ENCODE measurements at regions not wholly inside any gene's neighbourhood (a gene's known extent, or its start where the extent isn't known, plus 50 kb on each side); places are given as distances from the start of the nearest gene placed in this dataset.
"Not testable (repeated sequence)": the region's sequence is repeated elsewhere in the genome, so short reads cannot be mapped to it uniquely, and the experiment has no call there.

DNA sequence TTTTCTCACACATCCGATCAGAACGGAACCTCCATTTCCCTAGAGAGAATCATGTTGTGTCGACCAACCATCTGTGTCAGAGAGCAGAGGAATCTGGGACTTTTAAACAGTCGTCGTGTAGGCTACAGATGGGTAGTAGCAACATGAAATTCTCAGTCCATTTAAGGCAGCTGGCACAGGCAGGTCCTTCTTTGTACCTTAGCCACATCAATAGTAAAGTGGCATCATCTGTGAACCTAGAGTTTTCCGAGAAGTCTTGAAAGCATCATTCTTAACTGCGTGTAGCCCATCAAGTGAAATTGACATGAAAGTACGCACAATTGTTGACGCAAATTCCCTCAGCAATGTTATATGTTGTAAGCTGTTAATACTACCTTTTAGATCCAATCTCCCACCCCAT is 114.5 kb upstream of the GRM7 start:
- H3K27ac ChIP-seq (ENCODE audit: low read depth, low read length): no peak overlapping the region
- H2AFZ ChIP-seq (ENCODE audit: low read depth, low read length, severe bottlenecking): no peak overlapping the region
- H3K9me2 ChIP-seq (replicated peaks; ENCODE audit: insufficient read depth, low read length): no peaks in the 10 kb centered on the region
- H3K9me3 ChIP-seq (ENCODE audit: insufficient read depth, low read length): no peaks in the 10 kb centered on the region
- no peak overlapping the region for H3K4me2 ChIP-seq (ENCODE audit: low read depth, low read length, poor library complexity, severe bottlenecking)
- TF ChIP-seq EZH2phosphoT487 (conservative IDR thresholded peaks at IDR 0.05; ENCODE audit: low read length): no peak
- TF ChIP-seq, protein P1, sequence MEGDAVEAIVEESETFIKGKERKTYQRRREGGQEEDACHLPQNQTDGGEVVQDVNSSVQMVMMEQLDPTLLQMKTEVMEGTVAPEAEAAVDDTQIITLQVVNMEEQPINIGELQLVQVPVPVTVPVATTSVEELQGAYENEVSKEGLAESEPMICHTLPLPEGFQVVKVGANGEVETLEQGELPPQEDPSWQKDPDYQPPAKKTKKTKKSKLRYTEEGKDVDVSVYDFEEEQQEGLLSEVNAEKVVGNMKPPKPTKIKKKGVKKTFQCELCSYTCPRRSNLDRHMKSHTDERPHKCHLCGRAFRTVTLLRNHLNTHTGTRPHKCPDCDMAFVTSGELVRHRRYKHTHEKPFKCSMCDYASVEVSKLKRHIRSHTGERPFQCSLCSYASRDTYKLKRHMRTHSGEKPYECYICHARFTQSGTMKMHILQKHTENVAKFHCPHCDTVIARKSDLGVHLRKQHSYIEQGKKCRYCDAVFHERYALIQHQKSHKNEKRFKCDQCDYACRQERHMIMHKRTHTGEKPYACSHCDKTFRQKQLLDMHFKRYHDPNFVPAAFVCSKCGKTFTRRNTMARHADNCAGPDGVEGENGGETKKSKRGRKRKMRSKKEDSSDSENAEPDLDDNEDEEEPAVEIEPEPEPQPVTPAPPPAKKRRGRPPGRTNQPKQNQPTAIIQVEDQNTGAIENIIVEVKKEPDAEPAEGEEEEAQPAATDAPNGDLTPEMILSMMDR (IDR thresholded peaks at IDR 0.05; ENCODE audit: insufficient read depth, low read length, poor library complexity, severe bottlenecking): no peak
- H3K79me2 ChIP-seq (ENCODE audit: insufficient read depth, low read length): no peaks in the 10 kb centered on the region
- no peaks in the 10 kb centered on the region for H3K27me3 ChIP-seq (ENCODE audit: low read length)
- H3K9ac ChIP-seq (ENCODE audit: low read length): no peak overlapping the region
- no peaks in the 10 kb centered on the region for H3K36me3 ChIP-seq (ENCODE audit: low read length)
- no peak overlapping the region for H3K4me3 ChIP-seq (ENCODE audit: insufficient read depth, low read length, poor library complexity, severe bottlenecking)
- H4K20me1 ChIP-seq (ENCODE audit: low read depth, low read length): no peaks in the 10 kb centered on the region
- H3F3A ChIP-seq (ENCODE audit: insufficient read depth): no peaks in the 10 kb centered on the region

DNA sequence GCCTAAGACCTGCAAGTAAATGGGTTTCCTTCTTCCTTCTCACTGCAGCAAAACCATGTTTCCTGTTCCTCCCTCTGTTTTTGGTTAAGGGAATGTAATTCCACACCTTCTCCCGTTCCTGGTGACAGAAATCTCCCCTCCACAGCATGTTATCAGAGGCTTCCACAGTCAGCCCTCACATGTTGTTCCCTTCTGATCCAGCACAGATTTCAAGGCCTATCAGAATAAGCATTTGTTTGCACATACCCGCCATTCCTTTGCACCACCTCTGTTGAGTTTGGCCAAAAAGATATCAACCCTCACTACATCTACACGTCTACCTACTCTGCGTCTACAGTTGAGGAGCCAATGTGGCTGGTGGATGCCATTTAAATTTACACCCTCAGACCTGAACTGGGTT is 113.9 kb upstream of the GRM7 start:
- no peak overlapping the region for H2AFZ ChIP-seq (ENCODE audit: low read depth, low read length, severe bottlenecking)

DNA sequence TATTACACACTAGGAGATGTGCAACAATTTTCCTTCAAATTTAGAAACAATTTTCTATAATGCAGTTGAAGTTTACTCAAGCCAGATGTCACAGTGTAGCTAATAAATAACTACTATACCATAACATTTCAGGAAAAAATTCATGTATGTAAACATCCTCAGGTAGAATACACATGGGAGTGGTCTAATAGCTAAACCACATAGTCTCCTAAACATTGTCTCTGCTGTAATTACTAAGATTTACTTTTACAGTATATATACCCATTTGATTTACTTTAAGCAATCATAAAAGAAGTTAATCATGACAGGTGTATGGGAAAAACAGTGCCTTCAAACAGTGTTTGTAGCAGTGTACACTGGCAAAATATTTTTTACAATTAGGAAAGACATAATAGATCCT is 110.1 kb upstream of the GRM7 start:
- H3K9me2 ChIP-seq (replicated peaks; ENCODE audit: insufficient read depth, low read length): no peaks in the 10 kb centered on the region
- TF ChIP-seq, protein P1 (IDR thresholded peaks at IDR 0.05; ENCODE audit: insufficient read depth, low read length, poor library complexity, severe bottlenecking): no peak
- no peaks in the 10 kb centered on the region for H4K20me1 ChIP-seq (ENCODE audit: low read depth, low read length)
- no peaks in the 10 kb centered on the region for H3F3A ChIP-seq (ENCODE audit: insufficient read depth)
- no peaks in the 10 kb centered on the region for H3K79me2 ChIP-seq (ENCODE audit: insufficient read depth, low read length)
- no peak overlapping the region for H3K27ac ChIP-seq (ENCODE audit: low read depth, low read length)
- no peak overlapping the region for H3K9ac ChIP-seq (ENCODE audit: low read length)
- H3K4me2 ChIP-seq (ENCODE audit: low read depth, low read length, poor library complexity, severe bottlenecking): no peak overlapping the region
- H2AFZ ChIP-seq (ENCODE audit: low read depth, low read length, severe bottlenecking): no peak overlapping the region
- no peaks in the 10 kb centered on the region for H3K9me3 ChIP-seq (ENCODE audit: insufficient read depth, low read length)
- no peaks in the 10 kb centered on the region for H3K27me3 ChIP-seq (ENCODE audit: low read length)
- no peak overlapping the region for H3K4me3 ChIP-seq (ENCODE audit: insufficient read depth, low read length, poor library complexity, severe bottlenecking)
- H3K36me3 ChIP-seq (ENCODE audit: low read length): no peaks in the 10 kb centered on the region

More for the DNA sequence above, 113.9 kb upstream of the GRM7 start:
- no peak overlapping the region for H3K9ac ChIP-seq (ENCODE audit: low read length)
- no peaks in the 10 kb centered on the region for H3K79me2 ChIP-seq (ENCODE audit: insufficient read depth, low read length)
- H3K9me3 ChIP-seq (ENCODE audit: insufficient read depth, low read length): no peaks in the 10 kb centered on the region
- H3K4me3 ChIP-seq (ENCODE audit: insufficient read depth, low read length, poor library complexity, severe bottlenecking): no peak overlapping the region
- no peaks in the 10 kb centered on the region for H3K9me2 ChIP-seq (replicated peaks; ENCODE audit: insufficient read depth, low read length)
- no peak for TF ChIP-seq EZH2phosphoT487 (conservative IDR thresholded peaks at IDR 0.05; ENCODE audit: low read length)
- TF ChIP-seq, protein P1 (IDR thresholded peaks at IDR 0.05; ENCODE audit: insufficient read depth, low read length, poor library complexity, severe bottlenecking): no peak
- no peaks in the 10 kb centered on the region for H3F3A ChIP-seq (ENCODE audit: insufficient read depth)
- H3K4me2 ChIP-seq (ENCODE audit: low read depth, low read length, poor library complexity, severe bottlenecking): no peak overlapping the region
- H3K27ac ChIP-seq (ENCODE audit: low read depth, low read length): no peak overlapping the region
- H4K20me1 ChIP-seq (ENCODE audit: low read depth, low read length): no peaks in the 10 kb centered on the region
- no peaks in the 10 kb centered on the region for H3K27me3 ChIP-seq (ENCODE audit: low read length)
- no peaks in the 10 kb centered on the region for H3K36me3 ChIP-seq (ENCODE audit: low read length)

DNA sequence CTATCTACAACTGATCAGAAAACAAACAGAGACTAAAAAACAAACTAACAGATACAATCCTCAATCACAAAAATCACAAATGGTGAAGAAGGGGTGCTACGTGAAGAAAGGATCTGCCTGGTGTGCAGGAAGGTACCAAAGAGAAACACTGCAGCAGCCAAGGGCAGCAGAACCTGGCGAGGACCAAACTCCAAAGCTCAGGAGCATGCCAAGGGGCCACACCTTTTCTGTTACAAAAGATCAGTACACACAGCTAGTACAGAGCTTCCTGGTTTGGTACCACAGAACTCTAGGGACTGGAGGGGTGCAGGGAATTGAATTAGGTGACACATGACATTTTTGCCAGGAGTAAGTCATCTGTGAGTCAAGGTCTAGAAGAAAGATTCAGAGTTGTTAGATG is 107.4 kb upstream of the GRM7 start:
- TF ChIP-seq, protein P1 (IDR thresholded peaks at IDR 0.05; ENCODE audit: insufficient read depth, low read length, poor library complexity, severe bottlenecking): no peak
- no peak for TF ChIP-seq EZH2phosphoT487 (conservative IDR thresholded peaks at IDR 0.05; ENCODE audit: low read length)
- Histone ChIP-seq H4K20me1 (ENCODE audit: low read depth, low read length) (no peaks in the 10 kb centered on the region), H3K9ac (ENCODE audit: low read length) (no peak overlapping the region), H2AFZ (ENCODE audit: low read depth, low read length, severe bottlenecking) (no peak overlapping the region), H3K4me3 (ENCODE audit: insufficient read depth, low read length, poor library complexity, severe bottlenecking) (no peak overlapping the region), H3K9me2 (replicated peaks; ENCODE audit: insufficient read depth, low read length) (no peaks in the 10 kb centered on the region), H3F3A (ENCODE audit: insufficient read depth) (no peaks in the 10 kb centered on the region), H3K9me3 (ENCODE audit: insufficient read depth, low read length) (no peaks in the 10 kb centered on the region), H3K4me2 (ENCODE audit: low read depth, low read length, poor library complexity, severe bottlenecking) (no peak overlapping the region), H3K27me3 (ENCODE audit: low read length) (no peaks in the 10 kb centered on the region), H3K36me3 (ENCODE audit: low read length) (no peaks in the 10 kb centered on the region), H3K27ac (ENCODE audit: low read depth, low read length) (no peak overlapping the region), H3K79me2 (ENCODE audit: insufficient read depth, low read length) (no peaks in the 10 kb centered on the region)

DNA sequence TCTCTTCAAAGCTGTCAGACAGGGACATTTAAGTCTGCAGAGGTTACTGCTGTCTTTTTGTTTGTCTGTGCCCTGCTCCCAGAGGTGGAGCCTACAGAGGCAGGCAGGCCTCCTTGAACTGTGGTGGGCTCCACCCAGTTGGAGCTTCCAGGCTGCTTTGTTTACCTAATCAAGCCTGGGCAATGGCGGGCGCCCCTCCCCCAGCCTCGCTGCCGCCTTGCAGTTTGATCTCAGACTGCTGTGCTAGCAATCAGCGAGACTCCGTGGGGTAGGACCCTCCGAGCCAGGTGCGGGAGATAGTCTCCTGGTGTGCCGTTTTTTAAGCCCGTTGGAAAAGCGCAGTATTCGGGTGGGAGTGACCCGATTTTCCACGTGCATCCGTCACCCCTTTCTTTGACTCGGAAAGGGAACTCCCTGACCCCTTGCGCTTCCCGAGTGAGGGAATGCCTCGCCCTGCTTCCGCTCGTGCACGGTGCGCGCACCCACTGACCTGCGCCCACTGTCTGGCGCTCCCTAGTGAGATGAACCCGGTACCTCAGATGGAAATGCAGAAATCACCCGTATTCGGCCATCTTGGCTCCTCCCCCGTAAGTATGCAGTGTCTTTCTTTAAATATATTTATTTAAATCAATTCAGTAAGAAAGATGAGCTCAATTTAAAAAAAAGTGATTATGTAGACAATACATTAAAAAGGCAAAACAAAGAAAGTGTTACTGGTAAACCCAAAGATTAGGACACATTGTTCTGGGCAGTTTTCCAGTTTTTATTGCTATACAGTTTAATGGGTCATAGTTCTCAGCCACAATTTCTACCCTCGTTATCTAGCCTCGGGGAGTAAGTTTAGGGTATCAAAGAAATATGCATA is 91.2 kb upstream of the GRM7 start:
- not testable (repeated sequence) for H4K20me1 ChIP-seq (ENCODE audit: low read depth, low read length); H3K4me2 ChIP-seq (ENCODE audit: low read depth, low read length, poor library complexity, severe bottlenecking); H3K36me3 ChIP-seq (ENCODE audit: low read length); H3K79me2 ChIP-seq (ENCODE audit: insufficient read depth, low read length); H3K9me3 ChIP-seq (ENCODE audit: insufficient read depth, low read length); H3K4me3 ChIP-seq (ENCODE audit: insufficient read depth, low read length, poor library complexity, severe bottlenecking); H3K9ac ChIP-seq (ENCODE audit: low read length); H3K27ac ChIP-seq (ENCODE audit: low read depth, low read length); H3F3A ChIP-seq (ENCODE audit: insufficient read depth); H3K27me3 ChIP-seq (ENCODE audit: low read length); H3K9me2 ChIP-seq (replicated peaks; ENCODE audit: insufficient read depth, low read length); H2AFZ ChIP-seq (ENCODE audit: low read depth, low read length, severe bottlenecking)
